ENCODE measurements at regions not wholly inside any gene's neighbourhood (a gene's known extent, or its start where the extent isn't known, plus 50 kb on each side); places are given as distances from the start of the nearest gene placed in this dataset.
"Not testable (repeated sequence)": the region's sequence is repeated elsewhere in the genome, so short reads cannot be mapped to it uniquely, and the experiment has no call there.

DNA sequence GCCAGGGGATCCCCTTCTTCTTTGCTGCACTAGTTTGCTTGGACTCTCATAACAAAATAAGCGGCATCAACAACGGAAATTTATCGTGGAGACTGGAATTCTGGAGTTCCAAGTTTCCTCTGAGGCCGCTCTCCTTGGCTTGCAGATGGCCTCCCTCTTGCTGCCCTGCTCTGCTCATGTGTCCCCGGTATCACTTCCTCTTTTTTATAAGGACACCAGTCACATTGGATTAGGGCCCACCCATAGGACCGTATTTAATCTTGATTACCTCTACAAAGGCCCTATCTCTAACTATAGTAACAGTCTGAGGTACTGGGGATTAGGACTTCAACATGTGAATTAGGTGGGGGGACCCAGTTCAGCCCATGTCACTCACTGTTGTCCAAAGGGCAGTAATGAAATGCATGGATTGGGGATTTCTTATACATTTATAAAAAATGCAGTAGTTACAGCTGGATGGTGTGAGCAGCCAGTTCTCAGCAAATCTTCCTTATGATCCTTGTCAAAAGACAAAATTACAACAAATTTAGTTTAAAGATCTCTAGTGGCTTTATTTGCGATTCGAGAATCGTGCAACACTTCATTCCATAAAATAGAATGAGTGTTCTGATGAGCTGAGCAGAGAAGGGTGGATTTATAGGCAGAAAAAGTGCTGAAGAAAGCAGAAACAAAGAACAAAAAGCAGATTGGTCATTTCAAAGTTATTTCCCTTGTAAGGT lies 59.3 kb upstream of the AKAP12 start:
- Histone ChIP-seq H3K27ac (no peak overlapping the region), H3K9me3 (no peaks in the 10 kb centered on the region), H3K36me3 (no peaks in the 10 kb centered on the region), H3K4me1 (no peaks in the 10 kb centered on the region), H3K4me3 (no peak overlapping the region), H3K27me3 (no peaks in the 10 kb centered on the region)
- intact Hi-C loops (cut with DNase I): no loop called here
- 89 to 95% (median 93%) methylated on average over 9 of the region's 9 CpGs for WGBS, 4 donors
- TF ChIP-seq POLR2A (IDR thresholded peaks at IDR 0.05): no peak
- TF ChIP-seq, protein P1, sequence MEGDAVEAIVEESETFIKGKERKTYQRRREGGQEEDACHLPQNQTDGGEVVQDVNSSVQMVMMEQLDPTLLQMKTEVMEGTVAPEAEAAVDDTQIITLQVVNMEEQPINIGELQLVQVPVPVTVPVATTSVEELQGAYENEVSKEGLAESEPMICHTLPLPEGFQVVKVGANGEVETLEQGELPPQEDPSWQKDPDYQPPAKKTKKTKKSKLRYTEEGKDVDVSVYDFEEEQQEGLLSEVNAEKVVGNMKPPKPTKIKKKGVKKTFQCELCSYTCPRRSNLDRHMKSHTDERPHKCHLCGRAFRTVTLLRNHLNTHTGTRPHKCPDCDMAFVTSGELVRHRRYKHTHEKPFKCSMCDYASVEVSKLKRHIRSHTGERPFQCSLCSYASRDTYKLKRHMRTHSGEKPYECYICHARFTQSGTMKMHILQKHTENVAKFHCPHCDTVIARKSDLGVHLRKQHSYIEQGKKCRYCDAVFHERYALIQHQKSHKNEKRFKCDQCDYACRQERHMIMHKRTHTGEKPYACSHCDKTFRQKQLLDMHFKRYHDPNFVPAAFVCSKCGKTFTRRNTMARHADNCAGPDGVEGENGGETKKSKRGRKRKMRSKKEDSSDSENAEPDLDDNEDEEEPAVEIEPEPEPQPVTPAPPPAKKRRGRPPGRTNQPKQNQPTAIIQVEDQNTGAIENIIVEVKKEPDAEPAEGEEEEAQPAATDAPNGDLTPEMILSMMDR (IDR thresholded peaks at IDR 0.05): no peak
- ATAC-seq: no peak
- DNase-seq: no peak

DNA sequence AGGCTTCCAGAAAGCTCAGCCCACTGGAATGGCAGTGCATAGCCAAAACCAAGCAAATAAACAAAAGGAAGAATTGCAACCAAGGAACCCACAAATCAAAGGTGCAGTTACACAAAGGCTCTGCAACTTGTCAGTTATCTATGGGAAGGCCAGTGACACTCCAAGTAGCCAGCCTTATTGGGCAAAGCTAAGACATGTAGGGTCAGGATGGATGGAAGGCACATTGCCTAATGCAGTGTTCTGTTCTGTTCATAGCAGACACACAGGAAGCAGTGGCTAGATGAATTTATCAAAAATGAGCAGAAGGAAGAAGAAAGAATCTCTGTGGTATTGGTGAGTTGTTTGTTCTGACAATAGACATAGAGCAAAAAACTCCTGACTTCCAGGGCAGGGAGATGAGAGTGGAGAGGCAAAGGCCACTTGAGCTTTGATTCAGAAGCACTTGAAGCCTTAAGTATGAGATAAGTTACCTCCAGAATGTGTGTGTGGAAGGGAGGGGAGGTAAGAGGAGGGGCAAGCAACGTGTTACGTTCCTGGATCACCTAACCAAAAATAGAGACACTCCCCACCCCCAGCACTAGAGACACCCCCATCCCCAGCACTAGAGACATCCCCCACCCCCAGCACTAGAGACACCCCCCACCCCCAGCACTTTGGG lies 57.9 kb upstream of the AKAP12 start:
- Histone ChIP-seq H3K27me3 (no peaks in the 10 kb centered on the region), H3K27ac (no peak overlapping the region), H3K4me1 (no peaks in the 10 kb centered on the region), H3K4me3 (no peak overlapping the region), H3K9me3 (no peaks in the 10 kb centered on the region), H3K36me3 (no peaks in the 10 kb centered on the region)
- ATAC-seq (no peak), DNase-seq (no peak)
- WGBS, 4 donors: 39 to 75% (median 65%) methylated on average over 2 of the region's 2 CpGs
- intact Hi-C loops (cut with DNase I): no loop called here
- TF ChIP-seq POLR2A (IDR thresholded peaks at IDR 0.05): no peak
- TF ChIP-seq, protein P1 (IDR thresholded peaks at IDR 0.05): no peak

DNA sequence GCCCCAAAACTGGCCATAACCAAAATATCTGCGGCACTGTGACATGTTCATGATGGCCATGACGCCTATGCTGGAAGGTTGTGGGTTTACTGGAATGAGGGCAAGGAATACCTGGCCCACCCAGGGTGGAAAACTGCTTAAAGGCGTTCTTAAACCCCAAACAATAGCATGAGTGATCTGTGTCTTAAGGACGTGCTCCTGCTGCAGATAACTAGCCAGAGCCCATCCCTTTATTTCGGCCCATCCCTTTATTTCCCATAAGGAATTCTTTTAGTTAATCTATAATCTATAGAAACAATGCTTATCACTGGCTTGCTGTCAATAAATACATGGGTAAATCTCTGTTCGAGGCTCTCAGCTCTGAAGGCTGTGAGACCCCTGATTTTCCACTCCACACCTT lies 56.8 kb upstream of the AKAP12 start:
- H3K4me1 ChIP-seq; H3K4me3 ChIP-seq; DNase-seq; H3K27me3 ChIP-seq; intact Hi-C loops (cut with DNase I); ATAC-seq; H3K27ac ChIP-seq; H3K36me3 ChIP-seq; H3K9me3 ChIP-seq: not testable (repeated sequence)
- 95 to 98% (median 96%) methylated on average over 6 of the region's 6 CpGs for WGBS, 4 donors

DNA sequence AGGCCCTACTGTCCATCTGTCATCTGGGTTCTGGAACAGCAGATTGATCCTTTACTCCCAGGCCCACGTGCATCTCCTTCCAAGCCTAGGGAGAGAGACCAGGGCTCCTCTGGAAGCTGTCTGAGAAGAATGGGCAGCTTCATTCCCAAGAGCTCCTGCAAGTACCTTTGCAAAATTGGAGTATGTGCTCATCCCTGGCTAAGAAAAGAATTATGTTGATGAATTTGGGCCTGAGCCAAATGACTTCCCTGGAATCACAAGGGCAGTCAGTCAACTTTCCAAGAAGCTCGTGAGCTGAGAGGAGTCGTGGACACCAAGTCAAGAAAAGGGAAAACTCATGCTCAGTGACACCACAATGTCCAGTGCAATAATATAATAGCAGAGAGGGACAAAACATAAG lies 54.6 kb upstream of the AKAP12 start:
- 38 to 52% (median 50%) methylated on average over 3 of the region's 3 CpGs for WGBS, 4 donors
- Histone ChIP-seq H3K4me1 (no peaks in the 10 kb centered on the region), H3K27me3 (no peaks in the 10 kb centered on the region), H3K4me3 (no peak overlapping the region), H3K27ac (no peak overlapping the region), H3K9me3 (no peaks in the 10 kb centered on the region), H3K36me3 (no peaks in the 10 kb centered on the region)
- DNase-seq (no peak), ATAC-seq (no peak)
- TF ChIP-seq, protein P1 (IDR thresholded peaks at IDR 0.05): no peak
- no peak for TF ChIP-seq POLR2A (IDR thresholded peaks at IDR 0.05)
- intact Hi-C loops (cut with DNase I): no loop called here
